MG63 (cell line): ENCODE measurements at regions not wholly inside any gene's neighbourhood (a gene's known extent, or its start where the extent isn't known, plus 50 kb on each side); places are given as distances from the start of the nearest gene placed in this dataset.
A peak's percentile ranks its signal among the peaks of the same experiment; 100 is the strongest.
"Not testable (repeated sequence)": the region's sequence is repeated elsewhere in the genome, so short reads cannot be mapped to it uniquely, and the experiment has no call there.

ENCODE experiments used
- DNase-seq: peaks from one replicate; pipeline ENCODE4 v3.0.0-alpha.2; 2020
- H3K27me3 ChIP-seq: fragments of 250-450 bp; sonication (Bioruptor Pico); 2 replicates; pipeline ENCODE4 v1.5.1; 2020; ENCODE audit warnings: mild to moderate bottlenecking, moderate library complexity
- H3K36me3 ChIP-seq: fragments of 250-450 bp; sonication (Bioruptor Pico); 2 replicates; pipeline ENCODE4 v1.5.1; 2020; ENCODE audit warnings: mild to moderate bottlenecking, moderate library complexity
- H3K4me3 ChIP-seq: fragments of 250-450 bp; sonication (Bioruptor Pico); 2 replicates; pipeline ENCODE4 v1.5.1; 2020; ENCODE audit warnings: mild to moderate bottlenecking, moderate library complexity
- H3K9me3 ChIP-seq: fragments of 250-450 bp; sonication (Bioruptor Pico); 2 replicates; pipeline ENCODE4 v1.5.1; 2020; ENCODE audit warnings: mild to moderate bottlenecking, moderate library complexity

DNA sequence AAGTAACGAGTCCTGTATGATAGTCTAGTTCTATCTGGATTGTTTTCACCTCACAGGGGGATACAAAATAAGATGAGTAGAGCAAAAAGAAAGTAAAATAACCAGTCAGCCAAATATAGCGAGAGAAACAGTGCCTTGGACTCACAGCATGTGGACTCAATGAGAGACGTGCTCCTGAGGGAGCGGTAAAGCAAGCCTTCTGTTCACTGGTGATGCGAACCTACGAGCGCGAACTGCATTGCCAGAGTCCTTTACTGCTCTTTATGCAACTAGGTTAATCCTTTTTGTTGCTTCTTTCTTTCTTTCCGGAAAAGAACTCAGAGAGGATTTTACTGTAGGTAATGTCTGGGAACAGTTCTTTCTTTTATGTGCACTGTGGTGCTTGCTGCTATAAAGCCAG, 132.7 kb downstream of the ANXA1 start:
- Histone ChIP-seq H3K36me3 (no peaks in the 10 kb centered on the region), H3K9me3 (no peaks in the 10 kb centered on the region), H3K27me3 (no peaks in the 10 kb centered on the region), H3K4me3 (no peak overlapping the region)
- DNase-seq, result no peak

DNA sequence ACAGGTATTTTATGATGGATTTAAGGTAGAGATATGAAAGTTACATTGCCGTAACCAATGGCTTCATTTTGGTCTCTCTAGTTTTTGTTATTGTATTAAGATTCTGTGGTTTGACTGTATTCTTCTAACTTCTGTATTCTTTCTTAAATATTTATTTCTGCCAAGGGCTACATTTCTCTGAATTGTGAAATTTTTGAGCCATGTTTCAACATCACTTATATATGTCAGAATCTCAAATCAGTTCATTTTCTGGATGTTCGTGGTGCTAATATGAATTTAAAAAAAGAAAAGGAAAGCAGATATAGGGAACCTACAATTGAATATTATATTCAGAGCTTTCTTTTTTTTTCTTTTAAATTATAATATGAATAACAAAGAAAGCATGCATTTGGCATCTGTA, 142.7 kb downstream of the ANXA1 start:
- H3K36me3 ChIP-seq, result no peaks in the 10 kb centered on the region
- no peak for DNase-seq
- H3K9me3 ChIP-seq, result no peaks in the 10 kb centered on the region
- H3K27me3 ChIP-seq, result no peaks in the 10 kb centered on the region
- H3K4me3 ChIP-seq, result no peak overlapping the region

DNA sequence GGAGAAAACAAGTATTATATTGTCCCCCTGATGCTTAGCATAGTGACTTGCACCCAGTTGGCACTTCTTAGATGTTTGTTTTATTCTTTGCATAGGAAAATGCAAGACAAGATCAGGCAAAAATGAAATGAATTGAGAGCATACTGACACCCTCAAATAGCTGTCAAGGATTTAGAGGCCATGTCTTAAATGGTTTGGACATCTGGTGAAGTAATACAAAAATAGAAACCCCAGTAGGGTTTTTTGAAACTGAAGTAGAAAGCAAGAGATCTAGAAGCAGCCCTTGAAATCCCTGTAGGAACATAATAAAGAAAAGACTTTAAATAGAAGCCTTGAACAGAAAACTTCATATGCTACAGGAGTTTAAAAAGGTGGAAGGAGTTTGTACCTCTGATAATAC, 174.3 kb downstream of the ANXA1 start:
- no peak for DNase-seq
- H3K27me3 ChIP-seq, result no peaks in the 10 kb centered on the region
- H3K4me3 ChIP-seq, result no peak overlapping the region
- no peaks in the 10 kb centered on the region for H3K9me3 ChIP-seq
- H3K36me3 ChIP-seq, result no peaks in the 10 kb centered on the region

DNA sequence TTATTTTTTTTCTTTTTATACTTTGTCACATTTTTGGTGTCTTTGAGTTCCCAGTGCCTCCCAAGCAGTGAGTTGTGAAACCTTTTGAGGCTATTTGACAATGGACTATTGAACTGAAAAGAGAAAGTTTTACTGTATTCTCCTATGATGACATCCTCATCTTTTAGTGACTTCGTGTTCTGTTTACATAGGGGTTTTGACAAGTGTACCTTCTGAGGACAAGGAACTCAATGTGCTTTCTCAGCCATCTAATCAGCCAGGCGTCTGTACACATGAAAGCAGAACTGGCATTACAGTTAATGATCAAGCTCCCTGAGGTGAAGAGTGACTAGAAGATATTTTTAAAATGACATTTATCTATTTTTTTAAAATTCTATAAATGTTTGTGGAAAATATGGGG, 175.5 kb downstream of the ANXA1 start:
- H3K9me3 ChIP-seq, result no peaks in the 10 kb centered on the region
- no peaks in the 10 kb centered on the region for H3K27me3 ChIP-seq
- no peaks in the 10 kb centered on the region for H3K36me3 ChIP-seq
- no peak overlapping the region for H3K4me3 ChIP-seq
- DNase-seq, result no peak

DNA sequence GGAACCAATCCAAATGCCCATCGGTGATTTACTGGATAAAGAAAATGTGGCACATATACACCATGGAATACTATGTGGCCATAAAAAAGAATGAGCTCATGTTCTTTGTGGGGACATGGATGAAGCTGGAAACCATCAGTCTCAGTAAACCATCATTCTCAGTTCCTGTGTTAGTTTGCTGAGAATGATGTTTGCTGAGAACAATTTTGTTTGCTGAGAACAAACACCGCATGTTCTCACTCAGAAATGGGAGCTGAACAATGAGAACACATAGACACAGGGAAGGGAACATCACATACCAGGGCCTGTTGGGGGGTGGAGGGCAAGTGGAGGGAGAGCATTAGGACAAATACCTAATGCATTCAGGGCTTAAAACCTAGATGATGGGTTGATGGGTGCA, 185.5 kb downstream of the ANXA1 start:
- H3K4me3 ChIP-seq, H3K36me3 ChIP-seq: not testable (repeated sequence)

DNA sequence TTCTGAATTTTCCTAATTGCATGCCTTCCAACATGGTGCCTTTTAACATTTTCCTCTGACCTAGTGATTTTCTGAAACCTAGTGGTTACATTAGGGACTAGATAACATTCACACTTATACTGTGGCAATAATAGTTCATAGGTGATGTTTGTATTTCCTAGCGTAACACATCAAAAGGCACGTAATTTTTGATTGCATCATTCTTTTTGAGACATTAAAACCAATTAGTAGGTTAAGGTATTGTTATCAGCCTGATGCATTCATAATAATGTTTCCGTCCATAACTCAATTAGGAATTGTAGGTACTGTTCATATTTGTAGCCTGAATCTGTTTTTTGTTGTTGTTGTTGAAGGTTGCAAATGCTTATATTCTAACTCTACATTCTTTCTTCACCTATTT, 192.4 kb downstream of the ANXA1 start:
- no peak for DNase-seq
- Histone ChIP-seq H3K9me3 (no peaks in the 10 kb centered on the region), H3K36me3 (no peaks in the 10 kb centered on the region), H3K4me3 (no peak overlapping the region), H3K27me3 (no peaks in the 10 kb centered on the region)

More for the DNA sequence above, 185.5 kb downstream of the ANXA1 start:
- not testable (repeated sequence) for DNase-seq, H3K27me3 ChIP-seq, H3K9me3 ChIP-seq

DNA sequence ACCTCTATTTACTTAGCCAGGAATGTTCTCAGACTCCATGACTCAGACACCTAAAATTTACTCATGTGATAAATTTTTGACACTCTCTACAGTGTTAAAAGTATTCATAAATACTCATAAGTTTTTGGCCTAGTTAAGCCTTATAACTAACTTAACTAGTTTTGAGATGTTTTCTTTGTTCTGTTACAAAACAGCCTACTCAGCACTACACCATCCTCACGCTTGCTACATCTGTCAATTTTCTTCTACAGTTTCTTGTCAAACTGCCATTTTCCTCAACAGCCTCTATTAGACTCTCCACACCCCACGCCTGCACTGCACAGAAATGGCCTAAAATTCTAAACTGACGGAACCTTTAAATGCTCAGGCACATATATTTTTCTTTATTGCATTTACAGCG, 195.5 kb downstream of the ANXA1 start:
- no peaks in the 10 kb centered on the region for H3K36me3 ChIP-seq
- no peak for DNase-seq
- no peak overlapping the region for H3K4me3 ChIP-seq
- H3K27me3 ChIP-seq, result no peaks in the 10 kb centered on the region
- H3K9me3 ChIP-seq, result no peaks in the 10 kb centered on the region

DNA sequence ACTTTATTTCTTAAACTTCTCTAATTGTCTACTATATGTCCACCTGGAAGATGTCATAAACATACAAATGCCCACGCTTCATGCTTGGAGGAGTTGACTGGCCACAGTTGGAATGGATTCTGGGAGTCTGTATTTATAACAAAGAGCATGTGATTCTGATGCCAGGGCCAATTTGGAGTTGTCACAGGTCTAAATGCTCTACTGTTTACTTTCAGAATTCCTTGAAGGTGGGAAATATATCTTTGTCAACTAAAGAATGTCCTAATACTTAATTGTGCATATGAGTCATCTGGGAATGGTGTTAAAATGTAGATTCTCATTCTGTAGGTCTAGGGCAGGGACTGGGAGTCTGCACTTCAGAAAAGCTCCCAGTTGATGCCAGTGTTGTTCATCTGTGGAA, 196.1 kb downstream of the ANXA1 start:
- Histone ChIP-seq H3K27me3 (no peaks in the 10 kb centered on the region), H3K9me3 (no peaks in the 10 kb centered on the region), H3K36me3 (no peaks in the 10 kb centered on the region), H3K4me3 (no peak overlapping the region)
- DNase-seq, result no peak

DNA sequence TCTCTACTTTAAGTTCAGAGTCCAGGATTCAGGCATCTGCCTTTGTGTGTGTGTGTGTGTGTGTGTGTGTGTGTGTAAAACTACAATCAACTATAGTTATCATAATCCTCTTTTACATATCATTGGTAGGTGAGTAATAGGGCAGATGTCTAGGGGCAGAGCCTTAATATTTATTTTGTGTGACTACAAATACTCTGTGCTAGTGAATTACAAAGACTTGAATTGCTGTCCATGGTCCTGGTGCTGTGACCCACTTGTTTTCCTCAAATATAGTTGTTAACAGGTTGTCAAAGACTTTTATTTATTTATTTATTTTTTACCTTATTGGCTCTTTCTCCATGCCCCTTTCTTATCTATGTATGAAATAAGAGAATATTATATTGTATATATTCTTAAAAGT, 196.8 kb downstream of the ANXA1 start:
- no peak for DNase-seq
- no peaks in the 10 kb centered on the region for H3K27me3 ChIP-seq
- H3K9me3 ChIP-seq, result no peaks in the 10 kb centered on the region
- no peak overlapping the region for H3K4me3 ChIP-seq
- no peaks in the 10 kb centered on the region for H3K36me3 ChIP-seq

DNA sequence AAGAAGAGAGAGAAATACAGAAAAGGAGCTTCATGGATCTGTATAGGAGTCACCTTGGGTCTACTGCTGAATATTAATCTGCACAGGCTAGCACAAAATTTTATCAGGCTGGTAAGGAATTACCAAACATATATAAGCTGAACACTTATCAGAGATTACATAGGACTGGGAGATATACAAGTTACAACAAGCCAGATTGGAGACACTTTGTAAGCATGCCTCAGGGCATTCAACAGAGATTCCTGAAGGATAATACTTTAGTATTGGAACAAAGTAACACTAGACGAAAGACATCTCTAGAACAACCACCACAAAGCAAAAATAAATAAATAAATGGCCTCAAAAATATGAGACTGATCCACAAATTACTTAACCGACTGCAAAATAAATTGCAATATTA, 197.8 kb downstream of the ANXA1 start:
- Histone ChIP-seq H3K36me3 (no peaks in the 10 kb centered on the region), H3K4me3 (no peak overlapping the region), H3K27me3 (no peaks in the 10 kb centered on the region), H3K9me3 (no peaks in the 10 kb centered on the region)
- no peak for DNase-seq

DNA sequence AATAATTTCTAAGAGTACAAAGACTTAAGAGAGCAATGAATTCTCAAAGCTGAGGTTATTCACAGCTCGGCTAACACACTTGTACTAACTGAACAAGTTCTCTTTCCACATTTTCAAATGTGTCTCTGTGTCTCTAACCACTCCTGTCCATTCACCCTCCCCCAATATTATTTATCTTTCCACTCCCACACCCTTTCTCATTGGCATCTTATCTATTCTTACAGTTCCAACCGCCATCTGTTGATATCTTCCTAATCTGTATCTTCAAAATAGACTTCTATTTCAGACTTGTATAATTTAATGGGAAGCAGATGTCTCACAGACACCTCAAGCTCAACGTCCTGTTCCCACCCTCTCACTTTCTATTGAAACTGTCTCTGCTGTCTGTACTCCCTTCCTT, 205.9 kb downstream of the ANXA1 start:
- H3K4me3 ChIP-seq, result no peak overlapping the region
- H3K36me3 ChIP-seq, result no peaks in the 10 kb centered on the region
- H3K27me3 ChIP-seq, result no peaks in the 10 kb centered on the region
- no peaks in the 10 kb centered on the region for H3K9me3 ChIP-seq
- no peak for DNase-seq

DNA sequence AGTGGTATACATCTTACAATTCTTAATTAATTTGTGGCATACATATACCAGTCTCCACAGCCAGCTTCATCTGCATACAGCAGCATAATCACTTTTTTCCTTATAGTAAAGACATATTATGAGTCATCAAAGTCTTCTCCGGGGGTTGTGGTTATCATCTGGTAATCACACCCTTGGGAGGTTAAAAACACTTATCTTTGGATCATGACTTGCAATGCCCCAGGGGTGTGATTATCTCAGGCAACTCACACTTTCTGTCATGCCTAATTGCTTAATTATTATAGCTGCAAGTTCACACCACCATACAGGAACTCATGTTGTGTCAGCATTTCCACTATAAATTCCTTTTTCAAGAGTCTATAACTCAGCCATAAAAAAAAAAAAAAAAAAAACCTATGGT, 218.4 kb downstream of the ANXA1 start:
- H3K27me3 ChIP-seq, result no peaks in the 10 kb centered on the region
- H3K36me3 ChIP-seq, result no peaks in the 10 kb centered on the region
- DNase-seq, result no peak
- H3K4me3 ChIP-seq, result no peak overlapping the region
- H3K9me3 ChIP-seq, result no peaks in the 10 kb centered on the region

DNA sequence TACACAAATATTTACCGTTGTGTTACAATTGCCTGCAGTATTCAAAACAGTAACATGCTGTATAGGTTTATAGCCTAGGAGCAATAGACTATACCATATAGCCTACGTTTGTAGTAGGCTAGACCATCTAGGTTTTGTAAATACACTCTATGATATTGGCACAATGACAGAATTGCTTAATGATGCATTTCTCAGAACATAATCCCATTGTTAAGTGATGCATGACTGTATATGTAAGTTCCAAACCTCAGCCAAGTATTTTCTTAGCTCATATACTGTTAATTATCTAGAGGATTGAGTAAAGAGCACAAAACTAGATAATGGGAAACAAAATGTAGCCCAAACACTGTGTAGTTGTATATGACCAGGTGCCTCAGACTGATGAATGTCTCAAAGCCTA, 220.1 kb downstream of the ANXA1 start:
- no peaks in the 10 kb centered on the region for H3K9me3 ChIP-seq
- no peaks in the 10 kb centered on the region for H3K27me3 ChIP-seq
- H3K36me3 ChIP-seq, result no peaks in the 10 kb centered on the region
- no peak overlapping the region for H3K4me3 ChIP-seq
- DNase-seq, result no peak

DNA sequence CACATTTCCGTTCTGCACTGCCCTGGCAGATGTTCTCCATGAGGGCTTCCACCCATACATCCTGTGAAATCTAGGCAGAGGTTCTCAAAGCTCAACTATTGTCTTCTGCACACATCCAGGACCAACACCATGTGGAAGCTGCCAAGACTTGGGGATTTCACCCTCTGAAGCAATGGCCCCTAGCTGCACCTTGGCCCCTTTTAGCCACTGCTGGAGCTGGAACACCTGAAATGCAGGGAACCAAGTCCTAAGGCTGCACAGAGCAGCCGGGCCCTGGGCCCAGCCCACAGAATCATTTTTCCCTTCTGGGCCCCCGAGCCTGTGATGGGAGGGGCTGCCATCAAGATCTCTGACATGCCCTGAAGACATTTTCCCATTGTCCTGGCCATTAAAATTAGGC, 228.7 kb downstream of the ANXA1 start:
- Histone ChIP-seq H3K36me3 (no peaks in the 10 kb centered on the region), H3K27me3 (no peaks in the 10 kb centered on the region), H3K9me3 (no peaks in the 10 kb centered on the region), H3K4me3 (no peak overlapping the region)
- DNase-seq, result no peak

DNA sequence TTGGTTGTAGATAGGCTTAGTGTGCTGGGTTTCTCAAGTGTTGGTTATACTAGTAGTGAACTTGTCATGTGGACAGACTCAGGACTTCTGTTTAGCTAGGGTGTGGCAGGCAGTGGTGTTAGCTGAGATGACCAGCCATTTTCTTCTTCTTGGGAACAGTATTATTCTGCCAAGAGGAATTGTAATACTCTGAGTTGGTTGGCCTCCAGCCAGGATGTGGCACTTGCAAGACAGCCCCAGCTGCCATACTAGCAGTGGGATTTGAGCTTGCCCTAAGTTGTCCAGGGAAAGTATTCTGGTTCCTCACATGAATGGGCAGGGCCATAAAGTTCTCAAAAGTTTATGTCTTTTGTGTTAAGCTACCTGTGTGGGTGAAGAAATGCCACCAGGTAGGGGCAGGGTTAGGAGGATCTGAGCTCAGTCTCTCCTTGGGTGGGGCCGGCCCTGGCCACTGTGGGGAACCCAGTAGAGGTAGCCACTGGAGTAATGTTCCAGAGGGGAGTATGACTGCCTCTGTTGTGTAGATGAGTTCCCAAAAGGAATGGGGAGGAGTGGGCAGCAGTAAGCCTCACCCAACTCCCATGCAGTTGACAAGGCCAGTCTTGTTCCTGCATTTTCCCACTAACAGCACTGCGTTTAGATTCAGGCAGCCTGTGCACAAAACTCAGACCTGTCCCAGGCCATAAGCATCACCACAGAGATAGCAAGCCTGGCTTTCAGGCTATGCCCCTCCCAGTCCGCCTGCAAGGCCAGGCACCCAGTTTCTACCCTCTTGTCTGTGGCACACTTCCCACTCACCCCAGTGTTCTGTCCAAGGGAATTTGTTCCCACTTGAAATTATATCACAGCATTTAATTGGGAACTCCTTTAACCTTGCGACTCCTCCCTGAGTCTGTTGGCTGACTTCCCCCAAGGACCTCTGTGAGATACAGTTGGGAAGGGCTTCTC, 250.7 kb downstream of the ANXA1 start:
- no peaks in the 10 kb centered on the region for H3K36me3 ChIP-seq
- no peak overlapping the region for H3K4me3 ChIP-seq
- H3K27me3 ChIP-seq, result no peaks in the 10 kb centered on the region
- peak; percentile 5 for DNase-seq
- H3K9me3 ChIP-seq, result no peaks in the 10 kb centered on the region

DNA sequence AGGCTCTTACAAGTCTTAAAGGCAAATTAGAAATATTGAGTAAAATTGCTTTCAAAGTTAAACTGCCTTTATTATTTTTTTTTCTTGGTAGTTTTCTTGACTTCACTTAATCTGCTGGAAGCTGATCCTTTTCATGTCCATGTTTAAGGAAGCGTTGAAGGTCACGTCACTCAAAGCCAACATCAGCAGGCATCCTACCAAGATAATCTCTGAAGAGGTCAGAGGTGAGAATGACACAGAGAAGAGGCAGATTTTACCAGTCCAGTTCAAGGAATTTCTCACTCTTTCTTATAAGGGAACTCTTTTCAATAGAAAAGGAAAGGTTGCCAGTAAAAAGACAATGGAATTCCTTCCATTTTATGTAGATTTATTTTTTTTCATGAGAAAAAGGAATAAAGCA, 259.8 kb downstream of the ANXA1 start:
- Histone ChIP-seq H3K36me3 (no peaks in the 10 kb centered on the region), H3K27me3 (no peaks in the 10 kb centered on the region), H3K4me3 (no peak overlapping the region), H3K9me3 (no peaks in the 10 kb centered on the region)
- no peak for DNase-seq

DNA sequence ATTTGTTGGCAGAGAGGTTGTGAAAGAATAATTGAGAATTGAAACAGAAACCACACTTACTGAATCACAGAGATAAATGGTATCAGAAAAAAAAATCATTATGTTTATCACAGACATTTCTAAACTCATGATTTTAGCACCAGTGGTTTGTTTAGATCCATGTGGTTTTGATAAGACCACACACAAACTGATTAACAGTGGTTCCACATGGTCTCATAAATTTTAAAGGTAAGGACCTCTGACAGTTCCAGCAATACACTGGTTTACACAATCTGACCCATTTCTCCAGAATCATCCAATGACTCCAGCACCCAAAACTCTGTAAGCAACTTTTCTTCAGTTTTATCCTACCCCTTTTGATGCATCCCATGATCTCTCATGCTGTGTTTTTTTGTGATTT, 261.2 kb downstream of the ANXA1 start:
- Histone ChIP-seq H3K9me3 (no peaks in the 10 kb centered on the region), H3K36me3 (no peaks in the 10 kb centered on the region), H3K27me3 (no peaks in the 10 kb centered on the region), H3K4me3 (no peak overlapping the region)
- DNase-seq, result no peak

DNA sequence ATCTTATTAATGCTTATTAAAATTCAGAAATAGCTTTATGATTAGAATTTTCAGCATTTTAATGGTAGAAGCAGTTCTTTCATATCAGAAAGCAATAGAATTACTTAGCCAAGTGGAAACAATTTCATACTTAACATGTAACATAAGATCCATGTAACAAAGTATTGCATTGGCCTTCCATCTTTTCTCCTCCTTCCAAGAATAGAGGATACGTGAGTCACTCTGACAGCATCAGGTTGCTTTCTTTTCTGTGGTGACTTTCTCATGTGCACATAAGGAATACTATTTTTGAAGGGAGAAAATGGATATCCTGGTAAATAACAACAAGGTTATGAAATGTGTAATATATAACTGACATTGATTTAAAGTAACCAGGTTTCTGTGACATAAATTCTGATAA, 272.2 kb downstream of the ANXA1 start:
- Histone ChIP-seq H3K27me3 (no peaks in the 10 kb centered on the region), H3K9me3 (no peaks in the 10 kb centered on the region), H3K36me3 (no peaks in the 10 kb centered on the region), H3K4me3 (no peak overlapping the region)
- DNase-seq, result no peak
